BJ (cell line): ENCODE measurements at regions not wholly inside any gene's neighbourhood (a gene's known extent, or its start where the extent isn't known, plus 50 kb on each side); places are given as distances from the start of the nearest gene placed in this dataset.

Experiments
- CTCF ChIA-PET: fragments of 350-600 bp; formaldehyde crosslinking; extraction: SDS; loops from one replicate; lab custom pipeline; 2021; ENCODE audit warnings: antibody characterized with exemption, inconsistent platforms; lab: Yijun Ruan, JAX
- POLR2A ChIA-PET: fragments of 300-600 bp; sonication (Branson Sonifier 250); formaldehyde crosslinking; extraction: SDS; loops from one replicate; lab custom pipeline; 2021; ENCODE audit warnings: antibody characterized with exemption; lab: Charles Lee
- DNase-seq: peaks from one replicate; pipeline ENCODE4 v3.0.0-alpha.2; 2011; ENCODE audit warnings: low read depth
- H3K27me3 ChIP-seq: 2 replicates; pipeline ENCODE4 v1.6.0; 2011; ENCODE audit warnings: low read length; ENCODE audit not compliant: control insufficient read depth, insufficient read depth
- H3K36me3 ChIP-seq: 2 replicates; pipeline ENCODE4 v1.5.1; 2011; ENCODE audit warnings: low read length; ENCODE audit not compliant: control insufficient read depth, insufficient read depth
- H3K4me3 ChIP-seq: 2 replicates; pipeline ENCODE4 v1.5.1; 2011; ENCODE audit warnings: low read depth, mild to moderate bottlenecking, control low read depth, low read length
- TF ChIP-seq, protein P1 (sequence below): IDR thresholded peaks from 2 replicates; pipeline ENCODE4 v1.5.1; 2011; ENCODE audit warnings: low read depth, mild to moderate bottlenecking, control low read depth, inconsistent platforms, low read length, moderate library complexity; ENCODE audit not compliant: insufficient read depth

DNA sequence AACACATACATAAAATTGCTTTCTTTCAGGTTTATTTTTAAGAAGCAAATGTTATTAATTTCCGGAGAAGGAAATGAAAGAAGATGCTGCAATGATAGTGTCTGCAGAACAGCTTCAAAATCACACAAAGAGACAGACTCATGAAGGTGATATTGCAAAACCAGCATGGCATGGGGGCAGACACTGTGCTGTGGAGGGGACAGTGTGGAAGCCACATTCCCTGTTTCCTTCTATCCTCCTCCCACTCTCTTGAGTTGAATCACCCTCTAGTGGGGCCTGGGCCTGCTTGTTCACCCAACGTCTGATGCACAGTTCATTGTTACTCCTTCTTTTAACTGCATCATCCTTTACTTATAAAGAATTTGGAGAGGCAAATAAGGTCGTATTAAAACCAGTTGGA lies 104.0 kb upstream of the INSIG1 start:
- no peak for DNase-seq
- CTCF ChIA-PET = interaction anchor here (0.8 to 8.3 kb wide), 2 partner anchors 150 to 158 kb away, joined by 3 to 84 read pairs; no protein-coding TSS in a partner anchor
- H3K4me3 ChIP-seq = no peak overlapping the region
- no peaks in the 10 kb centered on the region; the same call in none of the 2 replicates for H3K27me3 ChIP-seq
- POLR2A ChIA-PET = no interaction called here
- TF ChIP-seq, protein P1, sequence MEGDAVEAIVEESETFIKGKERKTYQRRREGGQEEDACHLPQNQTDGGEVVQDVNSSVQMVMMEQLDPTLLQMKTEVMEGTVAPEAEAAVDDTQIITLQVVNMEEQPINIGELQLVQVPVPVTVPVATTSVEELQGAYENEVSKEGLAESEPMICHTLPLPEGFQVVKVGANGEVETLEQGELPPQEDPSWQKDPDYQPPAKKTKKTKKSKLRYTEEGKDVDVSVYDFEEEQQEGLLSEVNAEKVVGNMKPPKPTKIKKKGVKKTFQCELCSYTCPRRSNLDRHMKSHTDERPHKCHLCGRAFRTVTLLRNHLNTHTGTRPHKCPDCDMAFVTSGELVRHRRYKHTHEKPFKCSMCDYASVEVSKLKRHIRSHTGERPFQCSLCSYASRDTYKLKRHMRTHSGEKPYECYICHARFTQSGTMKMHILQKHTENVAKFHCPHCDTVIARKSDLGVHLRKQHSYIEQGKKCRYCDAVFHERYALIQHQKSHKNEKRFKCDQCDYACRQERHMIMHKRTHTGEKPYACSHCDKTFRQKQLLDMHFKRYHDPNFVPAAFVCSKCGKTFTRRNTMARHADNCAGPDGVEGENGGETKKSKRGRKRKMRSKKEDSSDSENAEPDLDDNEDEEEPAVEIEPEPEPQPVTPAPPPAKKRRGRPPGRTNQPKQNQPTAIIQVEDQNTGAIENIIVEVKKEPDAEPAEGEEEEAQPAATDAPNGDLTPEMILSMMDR = no peak
- H3K36me3 ChIP-seq = no peaks in the 10 kb centered on the region

DNA sequence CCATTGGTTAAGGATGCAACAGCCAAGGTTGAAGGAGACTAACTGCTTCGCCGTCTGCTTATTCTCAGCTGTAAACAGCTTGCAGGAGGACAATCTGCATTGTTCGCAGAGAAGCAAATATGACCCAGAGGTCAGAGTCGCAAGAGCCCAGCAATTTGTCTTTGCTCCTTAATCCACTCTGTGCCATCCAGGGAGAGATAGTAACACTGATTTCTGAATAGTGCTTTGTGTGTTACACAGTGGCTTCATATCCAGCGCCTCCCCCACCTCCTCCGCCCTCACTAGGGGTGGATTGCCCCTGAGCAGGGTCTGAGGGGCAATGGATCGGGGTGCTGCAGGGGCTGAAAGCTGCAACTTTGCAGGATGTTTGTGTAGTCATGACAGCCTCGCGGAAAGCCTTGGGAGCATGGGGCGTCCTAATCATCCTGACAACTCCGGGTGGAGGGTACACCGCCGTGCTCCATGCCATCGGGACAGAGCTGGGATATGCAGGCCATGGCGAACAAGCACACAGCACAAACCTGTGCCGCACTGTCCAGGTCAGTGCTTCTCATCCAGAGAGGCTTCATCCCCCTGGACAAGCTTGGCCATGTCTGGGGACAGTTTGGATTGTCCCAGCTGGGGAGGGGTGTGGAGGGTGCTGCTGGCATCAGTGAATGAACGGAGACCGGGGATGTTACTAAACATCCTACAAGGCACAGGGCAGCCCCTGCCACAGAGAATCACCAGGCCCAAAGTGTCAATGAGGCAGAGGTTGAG lies 103.1 kb upstream of the INSIG1 start:
- no peaks in the 10 kb centered on the region for H3K36me3 ChIP-seq
- ChIA-PET CTCF (interaction anchor here (0.5 to 8.3 kb wide), 2 partner anchors 149 to 154 kb away, joined by 3 to 84 read pairs; no protein-coding TSS in a partner anchor), POLR2A (no interaction called here)
- no peak overlapping the region for H3K4me3 ChIP-seq
- H3K27me3 ChIP-seq = no peaks in the 10 kb centered on the region; the same call in none of the 2 replicates
- no peak for DNase-seq
- TF ChIP-seq, protein P1 = no peak

DNA sequence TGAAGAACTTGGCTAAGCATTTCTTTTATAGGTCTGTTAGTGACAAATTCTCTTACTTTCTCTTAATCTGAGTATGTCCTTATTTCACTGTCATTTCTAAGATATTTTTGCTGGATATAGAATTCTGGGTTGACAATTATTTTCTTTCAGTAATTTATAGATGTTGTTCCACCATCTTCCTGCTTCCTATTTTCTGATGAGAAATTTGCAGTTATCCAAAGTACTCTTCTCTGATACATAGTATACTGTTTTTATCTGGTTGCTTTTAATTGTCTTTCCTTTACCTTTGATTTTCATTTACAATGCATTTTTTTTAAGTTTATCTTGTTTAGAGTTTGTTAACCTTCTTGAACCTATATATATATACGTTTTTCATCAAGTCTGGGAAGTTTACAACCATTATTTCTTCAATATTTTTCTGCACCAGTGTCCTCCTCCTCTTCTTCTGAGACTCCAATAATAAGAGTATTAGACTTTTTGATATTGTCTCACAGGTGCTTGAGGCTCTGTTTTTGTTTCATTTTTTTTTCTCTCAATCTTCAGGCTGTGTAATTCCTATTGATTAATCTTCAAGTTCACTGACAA lies 101.6 kb upstream of the INSIG1 start:
- H3K27me3 ChIP-seq = no peaks in the 10 kb centered on the region; the same call in none of the 2 replicates
- ChIA-PET CTCF (interaction anchor here (1.1 kb wide), 1 partner anchor 149 kb away, joined by 4 read pairs; no protein-coding TSS in a partner anchor), POLR2A (no interaction called here)
- no peak for DNase-seq
- H3K4me3 ChIP-seq = no peak overlapping the region
- no peaks in the 10 kb centered on the region for H3K36me3 ChIP-seq
- TF ChIP-seq, protein P1 = no peak

DNA sequence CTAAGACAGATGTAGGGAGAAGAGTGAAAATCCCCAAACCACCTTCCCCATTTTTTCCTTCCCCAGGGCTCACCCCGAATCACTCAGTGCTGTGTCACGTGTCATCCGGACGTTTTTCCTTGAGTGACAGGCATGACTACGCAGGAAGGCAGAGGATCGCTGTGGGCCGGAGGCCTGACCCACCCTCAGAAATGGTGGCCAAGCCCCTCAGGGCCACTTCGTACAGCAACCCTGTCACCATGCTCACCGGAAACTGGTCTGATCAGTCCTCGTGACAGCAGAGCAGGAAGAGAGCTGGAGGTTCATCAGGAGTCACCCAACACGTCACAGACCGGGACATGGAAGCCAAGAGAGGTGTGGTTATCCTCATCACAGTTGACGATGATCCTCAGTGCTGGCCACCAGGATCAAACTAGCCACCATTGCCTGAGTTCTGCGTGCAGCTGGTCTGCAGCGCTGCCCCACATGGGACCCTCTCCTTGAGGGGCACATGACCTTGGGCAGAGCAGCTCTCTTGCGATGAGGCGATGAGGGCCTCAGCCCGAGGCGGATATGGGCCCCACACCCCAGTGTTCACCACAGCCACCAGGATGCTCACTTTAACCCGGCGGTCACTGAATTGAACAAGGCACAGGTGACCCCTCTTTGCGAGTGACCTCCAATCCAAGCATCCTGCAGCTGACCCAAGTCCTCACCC lies 99.3 kb upstream of the INSIG1 start:
- TF ChIP-seq, protein P1 = no peak
- H3K27me3 ChIP-seq = no peaks in the 10 kb centered on the region
- no peak overlapping the region for H3K4me3 ChIP-seq
- ChIA-PET POLR2A (no interaction called here), CTCF (interaction anchor here (2.2 kb wide), 1 partner anchor 9 kb away, joined by 9 read pairs; no protein-coding TSS in a partner anchor)
- DNase-seq = no peak
- H3K36me3 ChIP-seq = no peaks in the 10 kb centered on the region
